ENCODE measurements at regions not wholly inside any gene's neighbourhood (a gene's known extent, or its start where the extent isn't known, plus 50 kb on each side); places are given as distances from the start of the nearest gene placed in this dataset.
"Not testable (repeated sequence)": the region's sequence is repeated elsewhere in the genome, so short reads cannot be mapped to it uniquely, and the experiment has no call there.

- H3K27me3 ChIP-seq (ENCODE audit: control insufficient read depth, insufficient read depth, low read length): no peaks in the 10 kb centered on the region
- H3K9me3 ChIP-seq (ENCODE audit: control insufficient read depth in 2 of 3, insufficient read depth in 1 of 3, low read length in 3 of 3): no peaks in the 10 kb centered on the region
- H3K27ac ChIP-seq (ENCODE audit: low read depth in 2 of 2, low read length in 2 of 2): no peak overlapping the region
- H3K4me1 ChIP-seq (ENCODE audit: control insufficient read depth in 2 of 3, insufficient read depth in 2 of 3, low read depth in 1 of 3, low read length in 3 of 3): no peaks in the 10 kb centered on the region
- peak in 1 of 5 donors; percentile 31 for DNase-seq
- no peak overlapping the region for H3K9ac ChIP-seq (ENCODE audit: low read length in 3 of 3)
- intact Hi-C loops (cut with DNase I): no loop called here
- H3K36me3 ChIP-seq (ENCODE audit: control insufficient read depth in 2 of 3, insufficient read depth in 3 of 3, low read length in 3 of 3): peaks cover 0 to 2% (median 0%) of the 10 kb centered on the region in 3 donors
- no peak overlapping the region for H3K4me3 ChIP-seq (ENCODE audit: low read length in 3 of 3)
- no peak for FAIRE-seq
- no peak for TF ChIP-seq CTCF (IDR thresholded peaks at IDR 0.05; ENCODE audit: borderline replicate concordance, extremely low read depth, insufficient read depth)
Measured at GRCh38 chr21:29433366-29434059, 134.8 kb downstream of the BACH1 start.

GRCh38 chr21:29434081-29434480, 135.4 kb downstream of the BACH1 start:
- Histone ChIP-seq H3K27me3 (ENCODE audit: control insufficient read depth, insufficient read depth, low read length) (no peaks in the 10 kb centered on the region), H3K36me3 (ENCODE audit: control insufficient read depth in 2 of 3, insufficient read depth in 3 of 3, low read length in 3 of 3) (peaks cover 0 to 2% (median 0%) of the 10 kb centered on the region in 3 donors), H3K4me1 (ENCODE audit: control insufficient read depth in 2 of 3, insufficient read depth in 2 of 3, low read depth in 1 of 3, low read length in 3 of 3) (no peaks in the 10 kb centered on the region), H3K4me3 (ENCODE audit: low read length in 3 of 3) (no peak overlapping the region), H3K9ac (ENCODE audit: low read length in 3 of 3) (no peak overlapping the region), H3K9me3 (ENCODE audit: control insufficient read depth in 2 of 3, insufficient read depth in 1 of 3, low read length in 3 of 3) (no peaks in the 10 kb centered on the region), H3K27ac (ENCODE audit: low read depth in 2 of 2, low read length in 2 of 2) (no peak overlapping the region)
- no peak for TF ChIP-seq CTCF (IDR thresholded peaks at IDR 0.05; ENCODE audit: borderline replicate concordance, extremely low read depth, insufficient read depth)
- FAIRE-seq: no peak
- intact Hi-C loops (cut with DNase I): no loop called here
- DNase-seq: no peak

GRCh38 chr21:29434982-29435381, 136.3 kb downstream of the BACH1 start:
- FAIRE-seq; H3K9me3 ChIP-seq (ENCODE audit: control insufficient read depth in 2 of 3, insufficient read depth in 1 of 3, low read length in 3 of 3); DNase-seq; H3K27me3 ChIP-seq (ENCODE audit: control insufficient read depth, insufficient read depth, low read length); H3K4me3 ChIP-seq (ENCODE audit: low read length in 3 of 3); H3K4me1 ChIP-seq (ENCODE audit: control insufficient read depth in 2 of 3, insufficient read depth in 2 of 3, low read depth in 1 of 3, low read length in 3 of 3); intact Hi-C loops (cut with DNase I); H3K27ac ChIP-seq (ENCODE audit: low read depth in 2 of 2, low read length in 2 of 2); H3K36me3 ChIP-seq (ENCODE audit: control insufficient read depth in 2 of 3, insufficient read depth in 3 of 3, low read length in 3 of 3); H3K9ac ChIP-seq (ENCODE audit: low read length in 3 of 3): not testable (repeated sequence)

GRCh38 chr21:29436143-29436542, 137.4 kb downstream of the BACH1 start:
- Histone ChIP-seq H3K9ac (ENCODE audit: low read length in 3 of 3) (no peak overlapping the region), H3K9me3 (ENCODE audit: control insufficient read depth in 2 of 3, insufficient read depth in 1 of 3, low read length in 3 of 3) (no peaks in the 10 kb centered on the region), H3K36me3 (ENCODE audit: control insufficient read depth in 2 of 3, insufficient read depth in 3 of 3, low read length in 3 of 3) (peaks cover 0 to 2% (median 0%) of the 10 kb centered on the region in 3 donors), H3K27ac (ENCODE audit: low read depth in 2 of 2, low read length in 2 of 2) (no peak overlapping the region), H3K4me3 (ENCODE audit: low read length in 3 of 3) (no peak overlapping the region), H3K4me1 (ENCODE audit: control insufficient read depth in 2 of 3, insufficient read depth in 2 of 3, low read depth in 1 of 3, low read length in 3 of 3) (no peaks in the 10 kb centered on the region), H3K27me3 (ENCODE audit: control insufficient read depth, insufficient read depth, low read length) (no peaks in the 10 kb centered on the region)
- TF ChIP-seq CTCF (IDR thresholded peaks at IDR 0.05; ENCODE audit: borderline replicate concordance, extremely low read depth, insufficient read depth): no peak
- FAIRE-seq (no peak), DNase-seq (peak in 1 of 5 donors; percentile 29)
- intact Hi-C loops (cut with DNase I): no loop called here
